Esophagus muscularis mucosa (tissue), 4 donors: ENCODE measurements at regions not wholly inside any gene's neighbourhood (a gene's known extent, or its start where the extent isn't known, plus 50 kb on each side); places are given as distances from the start of the nearest gene placed in this dataset.
"Not testable (repeated sequence)": the region's sequence is repeated elsewhere in the genome, so short reads cannot be mapped to it uniquely, and the experiment has no call there.

Experiments
- DNase-seq: peaks from one replicate; pipeline ENCODE4 v3.0.0-alpha.2; 2017; ENCODE audit errors: extremely low spot score
- H3K27ac ChIP-seq, 4 donors: fragments of 200-600 bp; sonication (generic); replicated peaks in 1 of 4; 1 replicate in 3 of 4; 2 replicates in 1 of 4; pipeline ENCODE4 v1.5.1; 2016 to 2019; ENCODE audit warnings: mild to moderate bottlenecking in 1 of 4
- H3K27me3 ChIP-seq, 4 donors: fragments of 200-600 bp; sonication (generic); one replicate each; pipeline versions ENCODE4 v1.5.1 to v1.6.0; 2016 to 2019
- H3K36me3 ChIP-seq, 4 donors: fragments of 200-600 bp; sonication (generic); one replicate each; pipeline ENCODE4 v1.5.1; 2016 to 2019
- H3K4me1 ChIP-seq, 4 donors: fragments of 200-600 bp; sonication (generic); one replicate each; pipeline ENCODE4 v1.5.1; 2016 to 2019
- H3K4me3 ChIP-seq, 4 donors: fragments of 200-600 bp; sonication (generic); 1 replicate in 2 of 4; 2 replicates in 2 of 4; pipeline ENCODE4 v1.5.1; 2016 to 2019; ENCODE audit warnings: mild to moderate bottlenecking in 4 of 4, moderate library complexity in 1 of 4
- H3K9me3 ChIP-seq, 4 donors: fragments of 200-600 bp; sonication (generic); 1 replicate in 3 of 4; 2 replicates in 1 of 4; pipeline ENCODE4 v1.5.1; 2016 to 2019
- CTCF ChIP-seq, 3 experiments: fragments of 200-600 bp in 2 of 3; fragments of 450-650 bp in 1 of 3; sonication (generic) in 2 of 3; IDR thresholded peaks; one replicate each; pipeline ENCODE4 v1.5.1; 2017 to 2019; ENCODE audit warnings: antibody characterized with exemption in 3 of 3, mild to moderate bottlenecking in 2 of 3, moderate library complexity in 1 of 3
- EP300 ChIP-seq: sonication (generic); formaldehyde crosslinking; IDR thresholded peaks from one replicate; pipeline ENCODE4 v1.6.1; 2017; ENCODE audit warnings: antibody characterized with exemption
- POLR2A ChIP-seq: fragments of 450-650 bp; IDR thresholded peaks from one replicate; pipeline ENCODE4 v1.6.1; 2017; ENCODE audit warnings: antibody characterized with exemption, moderate library complexity, mild to moderate bottlenecking, low read depth
- POLR2AphosphoS5 ChIP-seq, 2 donors: sonication (generic); formaldehyde crosslinking; IDR thresholded peaks; one replicate each; pipeline ENCODE4 v1.6.1; 2017; ENCODE audit warnings: antibody characterized with exemption in 2 of 2
- WGBS: methylation state at CpG from one replicate; pipeline ENCODE4 v1.1.5; 2018; 5-methylcytosine and 5-hydroxymethylcytosine counted together
- intact Hi-C: fragments of 100-400 bp; cut with DNase I; formaldehyde crosslinking; loops from one replicate; pipeline ENCODE4 v1.15.1; 2023

GRCh38 chr15:96969732-96970710, 639.5 kb downstream of the NR2F2 start:
- Histone ChIP-seq H3K4me3 (no peak overlapping the region), H3K27me3 (no peaks in the 10 kb centered on the region), H3K36me3 (no peaks in the 10 kb centered on the region), H3K9me3 (no peaks in the 10 kb centered on the region), H3K4me1 (no peaks in the 10 kb centered on the region), H3K27ac (no peak overlapping the region)
- WGBS: 81% methylated on average over 18 of the region's 18 CpGs
- DNase-seq: no peak
- TF ChIP-seq EP300: no peak
- intact Hi-C loops: no loop called here

GRCh38 chr15:96972201-96972600, 641.7 kb downstream of the NR2F2 start:
- Histone ChIP-seq H3K4me1 (no peaks in the 10 kb centered on the region), H3K27me3 (no peaks in the 10 kb centered on the region), H3K36me3 (no peaks in the 10 kb centered on the region), H3K9me3 (no peaks in the 10 kb centered on the region), H3K4me3 (no peak overlapping the region), H3K27ac (no peak overlapping the region)
- intact Hi-C loops: no loop called here
- TF ChIP-seq POLR2AphosphoS5 (IDR thresholded peaks at IDR 0.05): no peak
- no peak for TF ChIP-seq CTCF (IDR thresholded peaks at IDR 0.05)
- no peak for TF ChIP-seq EP300
- TF ChIP-seq POLR2A: no peak
- WGBS: 17% methylated on average over 1 of the region's 1 CpG
- DNase-seq: no peak

- Histone ChIP-seq H3K27ac (no peak overlapping the region), H3K4me1 (no peaks in the 10 kb centered on the region), H3K36me3 (no peaks in the 10 kb centered on the region), H3K4me3 (no peak overlapping the region), H3K9me3 (no peaks in the 10 kb centered on the region), H3K27me3 (no peaks in the 10 kb centered on the region)
- no peak for TF ChIP-seq POLR2AphosphoS5 (IDR thresholded peaks at IDR 0.05)
- no peak for TF ChIP-seq CTCF (IDR thresholded peaks at IDR 0.05)
- no peak for TF ChIP-seq EP300
- TF ChIP-seq POLR2A: no peak
- no peak for DNase-seq
- intact Hi-C loops: no loop called here
Measured at GRCh38 chr15:96974761-96975160, 644.3 kb downstream of the NR2F2 start.

GRCh38 chr15:96977886-96978285, 647.4 kb downstream of the NR2F2 start:
- Histone ChIP-seq H3K36me3 (no peaks in the 10 kb centered on the region), H3K4me1 (no peaks in the 10 kb centered on the region), H3K4me3 (no peak overlapping the region), H3K9me3 (no peaks in the 10 kb centered on the region), H3K27ac (no peak overlapping the region), H3K27me3 (no peaks in the 10 kb centered on the region)
- intact Hi-C loops: no loop called here
- no peak for TF ChIP-seq CTCF (IDR thresholded peaks at IDR 0.05)
- TF ChIP-seq POLR2AphosphoS5 (IDR thresholded peaks at IDR 0.05): no peak
- no peak for TF ChIP-seq POLR2A
- TF ChIP-seq EP300: no peak
- no peak for DNase-seq
- WGBS: 50% methylated on average over 2 of the region's 2 CpGs

GRCh38 chr15:96978937-96979473, 648.5 kb downstream of the NR2F2 start:
- Histone ChIP-seq H3K4me3 (no peak overlapping the region), H3K4me1 (no peaks in the 10 kb centered on the region), H3K27me3 (no peaks in the 10 kb centered on the region), H3K27ac (no peak overlapping the region), H3K36me3 (no peaks in the 10 kb centered on the region), H3K9me3 (no peaks in the 10 kb centered on the region)
- 72% methylated on average over 5 of the region's 5 CpGs for WGBS
- intact Hi-C loops: no loop called here
- no peak for DNase-seq
- TF ChIP-seq EP300 (no peak), POLR2A (no peak), CTCF (IDR thresholded peaks at IDR 0.05) (no peak), POLR2AphosphoS5 (IDR thresholded peaks at IDR 0.05) (no peak)

GRCh38 chr15:96984121-96984671, 653.7 kb downstream of the NR2F2 start:
- intact Hi-C loops, H3K4me1 ChIP-seq, H3K4me3 ChIP-seq, H3K27ac ChIP-seq, DNase-seq, H3K36me3 ChIP-seq, H3K27me3 ChIP-seq: not testable (repeated sequence)
- H3K9me3 ChIP-seq: peaks cover 0 to 15% (median 13%) of the 10 kb centered on the region in 4 donors
- 97% methylated on average over 19 of the region's 58 CpGs for WGBS
